NCI-H2196 (cell line): ENCODE measurements at regions not wholly inside any gene's neighbourhood (a gene's known extent, or its start where the extent isn't known, plus 50 kb on each side); places are given as distances from the start of the nearest gene placed in this dataset.
A peak's percentile ranks its signal among the peaks of the same experiment; 100 is the strongest.
"Not testable (repeated sequence)": the region's sequence is repeated elsewhere in the genome, so short reads cannot be mapped to it uniquely, and the experiment has no call there.

Experiments used
- DNase-seq: peaks from one replicate; lab custom pipeline; 2025; ENCODE audit not compliant: unreplicated experiment; lab: John Stamatoyannopoulos, UW

DNA sequence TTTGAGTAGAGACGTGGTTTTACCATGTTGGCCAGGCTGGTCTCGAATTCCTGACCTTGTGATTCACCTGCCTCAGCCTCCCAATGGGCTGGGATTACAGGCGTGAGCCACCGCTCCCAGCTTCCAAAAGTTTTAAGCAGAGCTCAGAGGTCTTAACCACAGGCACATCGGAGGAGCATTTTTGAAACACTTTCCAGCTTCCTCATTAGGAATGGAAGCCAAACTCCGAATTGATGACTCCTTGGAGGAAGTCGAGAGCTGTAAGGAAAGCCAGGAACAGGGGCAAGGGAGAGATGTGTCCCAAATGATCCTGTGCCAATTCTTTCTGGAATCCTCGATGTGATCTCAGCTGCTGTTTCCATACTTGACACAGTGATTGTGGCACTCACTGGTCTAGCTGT, 56.2 kb upstream of the CCZ1B start:
- DNase-seq = not testable (repeated sequence)

DNA sequence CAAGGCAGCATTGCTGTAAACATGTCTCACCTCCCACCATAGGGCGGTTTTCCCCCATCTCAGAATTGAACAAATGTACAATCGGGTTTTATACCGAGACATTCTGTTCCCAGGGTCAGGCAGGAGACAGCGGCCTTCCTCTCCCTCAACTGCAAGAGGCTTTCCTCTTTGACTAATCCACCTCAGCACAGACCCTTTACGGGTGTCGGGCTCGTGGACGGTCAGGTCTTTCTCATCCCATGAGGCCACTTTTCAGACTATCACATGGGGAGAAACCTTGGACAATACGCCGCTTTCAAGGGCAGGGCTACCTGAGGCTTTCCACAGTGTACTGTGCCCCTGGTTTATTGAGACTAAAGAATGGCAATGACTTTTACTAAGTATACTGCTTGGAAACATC, 57.7 kb upstream of the CCZ1B start:
- not testable (repeated sequence) for DNase-seq

DNA sequence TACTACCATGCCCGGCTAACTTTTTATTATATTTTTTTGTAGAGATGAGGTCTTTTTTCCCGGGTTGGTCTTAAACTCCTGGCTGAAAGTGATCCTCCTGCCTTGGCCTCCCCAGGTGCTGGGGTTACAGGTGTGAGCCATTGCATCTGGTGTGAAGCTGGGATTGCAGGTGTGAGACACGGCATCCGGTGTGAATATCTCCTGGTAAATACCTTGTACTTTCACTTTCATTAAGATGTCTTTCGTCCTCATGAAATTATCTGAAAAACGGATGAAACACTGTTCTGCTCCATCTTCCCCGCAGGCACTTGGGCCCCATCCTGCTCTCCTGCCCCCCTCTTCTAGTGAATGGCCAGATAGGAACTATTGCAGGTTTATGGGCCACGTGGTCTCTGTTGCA, 60.1 kb upstream of the CCZ1B start:
- DNase-seq = no peak

DNA sequence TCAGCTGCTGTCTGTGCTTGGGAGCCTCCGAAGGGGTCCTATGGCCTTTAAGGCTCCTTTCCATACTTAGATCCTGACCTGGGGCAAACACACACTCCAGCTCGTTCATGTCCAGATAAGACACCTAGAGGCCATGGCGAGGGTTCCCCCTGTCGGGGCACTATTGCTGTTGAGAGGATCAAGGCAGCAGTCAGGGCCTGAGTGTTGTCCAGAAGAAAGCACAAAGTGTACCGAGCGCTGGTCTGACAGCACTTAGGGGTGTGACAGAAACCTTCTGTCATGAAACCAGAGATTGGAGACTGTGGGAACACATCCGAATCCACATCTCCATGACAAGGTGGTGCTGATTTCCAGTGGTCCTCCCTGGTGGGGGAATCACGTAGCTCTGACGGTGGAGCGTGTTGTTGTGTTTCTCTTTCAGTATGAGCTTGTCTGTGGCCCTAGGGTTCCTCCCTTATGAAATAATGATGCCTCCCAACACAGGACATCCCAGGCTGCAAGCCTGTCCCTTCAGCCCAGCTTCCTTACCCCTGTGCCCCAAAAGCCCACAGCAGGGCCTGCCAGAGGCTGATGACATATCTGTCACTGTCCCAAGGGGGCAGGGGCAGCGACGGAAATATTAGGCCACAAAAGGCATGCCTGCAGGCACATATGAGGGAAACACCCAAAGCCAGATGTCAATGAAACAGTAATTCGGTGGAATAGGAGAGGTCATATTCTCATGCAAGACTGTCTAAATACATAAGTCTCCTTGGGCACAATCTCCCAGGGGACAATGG, 62.4 kb upstream of the CCZ1B start:
- DNase-seq = not testable (repeated sequence)

DNA sequence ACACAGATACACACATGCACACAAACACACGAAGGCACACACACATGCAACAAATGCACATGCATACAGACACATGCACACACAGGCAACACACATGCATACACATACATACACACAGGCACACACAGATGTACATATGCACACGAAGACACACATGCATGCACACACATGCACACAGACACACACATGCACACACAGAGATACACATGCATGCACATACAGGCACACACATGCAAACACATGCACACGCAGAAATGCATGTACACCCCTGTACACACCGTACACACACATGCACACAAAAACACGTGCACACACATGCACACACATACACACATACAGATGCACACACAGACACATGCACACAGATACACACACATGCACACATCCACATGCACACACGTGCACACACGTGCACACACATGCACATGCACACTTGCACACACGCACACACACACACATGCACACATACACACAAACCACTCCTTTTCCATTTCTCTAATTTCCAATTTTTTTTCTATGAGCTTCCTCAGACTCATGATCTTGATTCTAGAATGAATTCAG, 63.3 kb upstream of the CCZ1B start:
- no peak for DNase-seq

DNA sequence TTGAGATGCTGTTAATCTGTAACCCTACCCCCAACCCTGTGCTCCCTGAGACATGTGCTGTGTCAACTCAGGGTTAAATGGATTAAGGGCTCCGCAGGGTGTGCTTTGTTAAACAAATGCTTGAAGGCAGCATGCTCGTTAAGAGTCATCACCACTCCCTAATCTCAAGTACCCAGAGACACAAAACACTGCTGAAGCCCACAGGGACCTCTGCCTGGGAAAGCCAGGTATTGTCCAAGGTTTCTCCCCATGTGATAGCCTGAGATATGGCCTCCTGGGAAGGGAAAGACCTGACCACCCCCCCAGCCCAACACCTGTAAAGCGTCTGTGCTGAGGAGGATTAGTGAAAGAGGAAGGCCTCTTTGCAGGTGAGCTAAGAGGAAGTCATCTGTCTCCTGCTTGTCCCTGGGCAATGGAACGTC, 76.0 kb upstream of the CCZ1B start:
- not testable (repeated sequence) for DNase-seq

DNA sequence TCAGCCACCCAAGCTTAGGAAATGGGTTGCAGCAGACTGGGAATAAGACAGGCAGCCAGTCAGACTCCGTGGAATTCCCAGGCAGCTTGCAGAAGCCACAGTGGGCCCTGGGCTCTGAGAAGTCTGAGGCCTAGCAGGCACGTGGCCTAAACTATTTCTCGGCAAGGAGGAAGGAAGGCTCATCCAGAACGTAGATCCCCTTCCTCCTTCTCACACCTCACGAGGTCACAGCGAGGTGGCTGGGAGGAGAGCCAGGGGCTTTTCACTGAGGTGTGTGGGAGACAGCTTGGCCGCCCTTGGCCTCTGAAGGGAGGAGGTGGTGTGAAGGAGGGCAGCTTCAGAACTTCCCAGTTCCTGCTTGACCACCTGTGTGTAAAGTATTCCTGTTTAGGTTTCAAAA, 77.2 kb upstream of the CCZ1B start:
- not testable (repeated sequence) for DNase-seq

DNA sequence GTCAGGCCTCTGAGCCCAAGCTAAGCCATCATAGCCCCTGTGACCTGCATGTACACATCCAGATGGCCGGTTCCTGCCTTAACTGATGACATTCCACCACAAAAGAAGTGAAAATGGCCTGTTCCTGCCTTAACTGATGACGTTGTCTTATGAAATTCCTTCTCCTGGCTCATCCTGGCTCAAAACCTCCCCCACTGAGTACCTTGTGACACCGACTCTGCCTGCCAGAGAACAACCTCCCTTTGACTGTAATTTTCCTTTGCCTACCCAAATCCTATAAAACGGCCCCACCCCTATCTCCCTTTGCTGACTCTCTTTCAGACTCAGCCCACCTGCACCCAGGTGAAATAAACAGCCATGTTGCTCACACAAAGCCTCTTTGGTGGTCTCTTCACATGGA, 77.7 kb upstream of the CCZ1B start:
- not testable (repeated sequence) for DNase-seq

DNA sequence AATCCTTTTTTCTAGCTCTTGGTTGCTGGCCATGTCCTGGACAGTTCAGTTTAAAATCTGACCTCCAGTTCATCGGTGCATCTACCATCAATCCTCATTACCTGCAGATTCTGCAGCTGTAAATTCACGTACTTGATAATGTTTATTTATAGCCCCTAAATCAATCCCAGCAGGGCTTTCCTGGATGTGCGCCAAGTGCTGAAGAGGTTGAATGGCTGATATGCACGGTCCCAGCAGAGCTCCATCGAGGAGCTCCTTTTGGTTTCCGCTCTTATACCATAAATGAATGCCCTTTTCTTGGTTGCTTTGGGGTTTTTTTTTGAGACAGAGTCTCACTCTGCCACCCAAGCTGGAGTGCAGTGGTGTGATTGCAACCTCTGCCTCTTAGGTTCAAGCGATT, 91.2 kb upstream of the CCZ1B start:
- no peak for DNase-seq

DNA sequence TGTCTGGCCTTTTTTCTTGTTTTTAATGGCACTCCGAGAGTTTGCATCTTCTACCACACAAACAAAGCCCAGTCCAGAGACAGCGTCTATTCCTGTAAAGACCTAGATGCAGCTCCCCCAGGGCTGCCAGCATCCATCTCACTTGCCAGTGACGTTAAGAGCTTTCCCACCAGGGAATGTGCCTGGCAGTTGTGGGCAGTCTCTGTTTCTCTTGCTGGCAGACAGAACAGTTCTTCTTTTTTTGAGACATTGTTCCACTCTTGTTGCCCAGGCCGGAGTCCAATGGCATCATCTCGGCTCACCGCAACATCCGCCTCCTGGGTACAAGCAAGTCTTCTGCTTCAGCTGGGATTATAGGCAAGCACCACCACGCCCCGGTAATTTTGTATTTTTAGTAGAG, 93.1 kb upstream of the CCZ1B start:
- not testable (repeated sequence) for DNase-seq

DNA sequence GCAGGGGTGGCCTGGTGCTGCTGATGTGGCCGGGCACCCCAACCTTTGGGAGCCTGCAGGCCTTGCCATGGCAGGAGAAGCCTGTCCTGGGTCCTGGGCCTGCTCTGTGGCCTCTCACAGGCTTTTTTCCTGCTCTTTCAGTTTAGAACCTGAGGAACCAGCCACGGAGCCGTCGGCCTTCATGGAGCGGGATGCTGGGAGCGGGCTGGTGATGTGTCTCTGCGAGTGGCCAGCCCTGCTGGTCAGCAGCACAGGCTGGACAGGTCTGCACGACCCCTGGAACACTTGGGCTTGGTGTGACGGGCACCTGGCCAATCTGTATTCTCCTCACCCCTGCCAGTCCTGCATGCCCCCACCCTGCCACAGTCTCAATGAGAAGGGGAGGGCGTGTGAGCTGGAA, 98.4 kb upstream of the CCZ1B start:
- not testable (repeated sequence) for DNase-seq

DNA sequence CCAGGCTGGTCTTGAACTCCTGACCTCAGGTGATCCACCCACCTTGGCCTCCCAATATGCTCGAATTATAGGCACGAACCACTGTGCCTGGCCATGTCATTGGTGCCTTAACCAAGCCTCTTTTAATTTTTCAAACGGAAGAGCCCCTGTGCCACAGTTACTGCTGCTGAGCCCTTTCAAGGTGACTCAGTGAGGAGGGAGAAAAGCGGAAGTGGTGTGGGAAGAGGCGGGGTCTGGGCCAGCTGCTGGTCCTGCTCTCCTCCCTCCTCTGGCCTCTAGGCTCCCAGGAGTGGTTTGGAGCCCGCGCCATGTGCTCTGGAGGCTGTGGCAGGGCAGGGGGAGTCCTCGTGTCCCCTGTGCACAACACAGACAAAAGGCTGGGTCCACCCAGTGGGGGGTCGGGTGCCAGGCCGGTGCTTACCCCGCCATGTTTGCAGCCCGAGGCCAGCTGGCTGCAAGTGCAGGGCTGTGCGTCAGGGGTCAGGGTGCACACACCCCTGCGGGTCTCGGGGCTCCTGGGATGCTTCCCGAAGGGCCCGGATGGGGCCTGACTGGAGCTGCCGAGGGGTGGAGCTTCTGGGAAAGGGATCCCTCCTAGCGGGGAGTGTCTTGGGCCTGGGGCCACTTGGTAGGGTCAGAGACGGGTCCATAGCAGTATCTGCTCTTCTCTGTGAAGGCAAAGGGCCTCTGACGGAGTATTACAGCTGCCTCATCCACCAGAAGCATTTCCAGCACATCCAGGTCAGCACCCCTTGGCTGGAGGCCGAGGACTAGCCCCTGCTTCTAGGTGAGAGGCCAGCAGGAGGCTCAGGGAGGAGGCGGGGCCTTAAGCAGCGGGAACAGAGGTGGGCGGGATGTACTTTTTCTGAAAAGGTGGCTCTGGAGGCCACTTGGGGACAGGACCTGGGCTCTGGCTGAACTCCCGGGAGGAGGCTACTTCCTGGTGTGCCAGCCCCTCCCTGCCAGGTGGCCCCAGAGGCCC, 100.4 kb upstream of the CCZ1B start:
- not testable (repeated sequence) for DNase-seq

DNA sequence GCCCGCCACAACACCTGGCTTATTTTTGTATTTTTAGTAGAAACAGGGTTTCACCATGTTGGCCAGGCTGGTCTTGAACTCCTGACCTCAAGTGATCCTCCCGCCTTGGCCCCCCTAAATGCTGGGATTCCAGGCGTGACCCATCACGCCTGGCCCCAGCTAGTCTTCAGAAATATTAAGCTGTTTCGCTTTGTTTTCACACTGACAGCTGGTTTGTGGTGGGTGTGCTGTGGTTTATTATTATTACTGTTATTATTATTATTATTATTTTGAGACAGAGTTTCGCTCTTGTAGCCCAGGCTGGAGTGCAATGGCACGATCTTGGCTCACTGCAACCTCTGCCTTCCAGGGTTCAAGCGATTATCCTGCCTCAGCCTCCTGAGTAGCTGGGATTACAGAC, 101.6 kb upstream of the CCZ1B start:
- DNase-seq = not testable (repeated sequence)

DNA sequence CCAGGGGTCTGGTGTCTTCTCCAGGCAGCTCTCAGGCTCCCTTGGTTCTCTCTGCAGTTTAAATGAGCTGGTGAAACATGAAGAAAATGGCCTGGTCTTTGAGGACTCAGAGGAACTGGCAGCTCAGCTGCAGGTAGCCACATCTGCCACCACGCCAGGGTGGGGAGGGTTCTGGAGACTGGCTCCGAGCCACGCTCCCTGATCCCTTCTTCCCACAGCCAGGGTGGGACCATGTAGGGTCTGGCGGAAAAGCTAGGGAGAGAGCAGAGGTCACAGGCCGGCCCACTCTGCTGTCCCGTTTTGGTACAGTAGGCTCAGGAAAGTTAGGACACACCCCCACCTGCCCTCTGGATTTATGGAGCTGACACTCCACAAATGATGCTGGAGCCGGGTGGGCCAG, 103.5 kb upstream of the CCZ1B start:
- DNase-seq = not testable (repeated sequence)

DNA sequence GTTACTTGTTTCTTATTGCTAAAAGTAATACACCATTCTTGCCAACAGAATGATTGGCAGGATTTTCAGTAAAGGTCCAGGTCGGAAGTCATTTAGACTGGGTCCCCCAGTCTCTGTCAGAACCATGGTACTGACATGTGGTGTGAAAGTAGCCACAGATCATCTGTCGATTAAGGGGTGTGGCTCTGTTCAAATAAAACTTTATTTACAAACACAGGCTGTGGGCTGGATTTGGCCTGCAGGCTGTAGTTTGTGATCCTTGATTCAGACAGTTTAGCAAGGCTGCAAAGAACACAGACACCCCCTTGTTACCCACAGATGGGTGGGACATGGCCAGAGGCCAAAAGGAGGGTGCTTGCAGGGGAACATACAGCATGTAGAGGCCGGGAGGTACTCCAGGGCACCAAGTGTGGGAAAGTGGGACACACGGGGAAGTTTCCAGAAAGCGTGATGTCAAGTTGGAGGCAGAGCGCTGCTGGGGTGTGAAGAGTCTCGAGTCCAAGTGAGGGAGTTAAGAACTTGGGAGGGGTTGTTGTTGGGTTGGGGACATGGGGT, 104.1 kb upstream of the CCZ1B start:
- DNase-seq = not testable (repeated sequence)

DNA sequence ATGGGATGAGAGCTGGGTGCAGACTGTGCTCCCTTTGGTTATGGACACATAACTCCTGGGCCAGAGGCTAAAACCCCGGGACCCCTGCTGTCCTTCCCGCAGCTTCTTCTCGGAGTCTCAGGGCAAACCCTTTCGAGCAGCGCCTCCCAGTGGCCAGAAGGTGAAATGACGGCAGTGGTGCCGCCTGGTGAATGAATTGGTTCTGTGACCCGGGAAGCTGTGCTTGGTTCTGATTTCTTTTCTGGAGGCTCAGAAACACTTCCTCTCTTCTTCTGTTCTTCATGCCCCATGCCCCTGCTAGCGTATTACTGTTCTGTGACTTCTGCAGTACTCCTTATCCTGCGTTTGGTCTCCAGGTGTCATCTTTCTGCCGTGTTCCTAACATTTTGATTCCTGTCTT, 104.7 kb upstream of the CCZ1B start:
- DNase-seq = peak; percentile 28

DNA sequence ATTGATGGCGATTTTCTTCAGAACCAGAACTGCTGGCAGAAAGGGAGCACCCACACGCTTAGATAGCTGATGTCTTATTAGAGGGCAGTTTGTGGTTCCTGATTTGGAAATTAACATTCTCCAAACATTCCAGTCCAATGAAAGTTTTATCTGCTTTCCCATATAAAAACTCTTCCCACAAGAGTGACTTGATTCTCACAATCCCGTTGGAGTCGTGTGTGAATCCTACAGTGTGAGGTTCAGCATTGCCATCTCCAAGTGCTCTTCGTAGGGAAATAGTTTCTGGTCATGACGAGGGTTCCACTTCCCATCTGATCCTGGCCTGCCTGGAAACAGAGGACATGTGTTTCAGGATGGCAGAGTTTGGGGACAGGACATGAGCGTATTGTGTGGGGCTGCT, 105.4 kb upstream of the CCZ1B start:
- DNase-seq = not testable (repeated sequence)

DNA sequence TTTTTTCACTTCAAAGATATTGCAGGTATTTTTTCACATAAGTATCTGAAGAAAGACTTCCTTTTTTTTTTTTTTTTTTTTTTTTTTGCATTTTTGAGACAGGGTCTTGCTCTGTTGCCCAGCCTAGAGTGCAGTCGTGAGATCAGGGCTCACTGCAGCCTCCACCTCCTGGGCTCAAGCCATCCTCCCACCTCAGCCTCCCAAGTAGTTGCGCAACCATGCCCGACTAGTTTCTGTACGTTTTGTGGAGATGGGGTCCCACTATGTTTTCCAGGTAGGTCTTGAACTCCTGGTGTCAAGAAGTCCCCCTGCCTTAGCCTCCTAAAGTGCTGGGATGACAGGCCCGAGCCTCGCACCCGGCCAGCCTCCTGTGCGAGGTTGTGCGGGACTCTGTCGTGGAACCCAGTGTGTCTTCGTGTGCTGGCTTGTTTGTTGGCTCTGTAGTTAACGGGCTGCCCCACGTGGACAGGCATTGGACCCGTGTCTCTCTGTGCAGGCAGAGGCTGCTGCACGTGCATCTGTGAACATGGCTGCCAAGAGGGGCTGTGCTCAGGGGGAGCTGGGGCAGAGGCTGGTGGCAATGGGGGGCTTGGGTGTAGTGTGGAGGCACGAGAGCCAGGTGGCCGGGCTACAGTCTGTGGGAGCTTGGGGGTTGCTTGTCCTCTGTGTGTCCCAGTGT, 108.0 kb upstream of the CCZ1B start:
- not testable (repeated sequence) for DNase-seq

DNA sequence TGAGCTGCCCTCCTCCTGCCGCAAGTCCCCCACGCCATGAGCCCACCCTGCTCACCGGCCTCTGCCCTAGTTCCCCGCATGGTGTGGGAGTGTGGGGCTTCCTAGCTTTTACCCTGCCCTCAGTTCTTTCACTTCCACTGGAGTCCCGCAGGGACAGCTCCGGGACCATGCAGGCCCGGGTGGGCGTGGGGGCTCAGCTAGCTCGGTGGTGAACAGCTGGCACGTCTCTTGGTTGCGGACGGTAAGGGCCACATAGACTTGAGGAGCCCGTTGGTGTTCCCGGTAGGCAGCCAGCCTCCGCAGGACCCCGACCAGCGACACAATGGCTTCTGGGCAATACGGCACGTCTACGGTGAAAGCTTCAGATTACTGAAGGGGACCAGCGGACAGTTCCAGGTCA, 108.9 kb upstream of the CCZ1B start:
- DNase-seq = no peak

DNA sequence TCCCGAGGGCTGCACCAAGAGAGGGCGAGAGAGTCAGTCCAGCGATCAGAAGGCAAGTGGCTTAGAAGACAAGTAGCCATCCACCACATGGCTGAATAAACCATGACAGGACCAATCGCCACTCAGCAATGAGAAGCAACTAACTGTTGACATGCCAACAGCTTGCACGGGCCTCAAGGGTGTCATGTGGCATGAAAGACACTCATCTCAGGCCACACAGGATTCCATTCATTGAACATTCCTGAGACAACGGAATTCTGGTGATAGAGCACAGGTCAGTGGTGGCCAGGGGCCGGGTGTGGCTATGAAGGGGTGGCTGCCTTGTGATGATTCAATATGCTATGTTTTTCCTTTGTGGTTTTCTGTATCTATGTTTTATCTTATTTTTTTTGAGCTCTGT, 110.6 kb upstream of the CCZ1B start:
- not testable (repeated sequence) for DNase-seq

DNA sequence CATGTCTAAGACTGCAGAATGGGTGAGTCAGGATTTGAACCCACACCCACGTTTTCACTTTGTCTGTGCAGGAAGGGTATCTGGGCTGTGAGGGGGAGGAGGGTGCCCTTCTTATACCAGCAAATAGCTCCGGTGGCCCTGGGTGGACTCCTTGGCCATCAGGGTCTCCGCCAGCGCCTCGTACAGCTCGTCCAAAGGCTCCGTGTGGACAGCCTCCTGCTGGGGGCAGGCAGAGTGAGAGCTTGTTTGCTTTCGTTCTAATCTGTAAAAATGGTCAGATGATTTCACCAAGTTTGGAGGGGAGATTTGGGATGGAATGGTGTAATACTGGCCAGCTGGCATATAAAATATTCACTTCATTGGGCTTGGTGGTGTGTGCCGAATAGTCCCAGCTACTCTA, 111.7 kb upstream of the CCZ1B start:
- DNase-seq = not testable (repeated sequence)
